ENCODE measurements at regions not wholly inside any gene's neighbourhood (a gene's known extent, or its start where the extent isn't known, plus 50 kb on each side); places are given as distances from the start of the nearest gene placed in this dataset.

- H3K27me3 ChIP-seq (ENCODE audit: control insufficient read depth, extremely low read depth, insufficient read depth, low read length) = no peaks in the 10 kb centered on the region
- no peaks in the 10 kb centered on the region for H3K36me3 ChIP-seq (ENCODE audit: control insufficient read depth in 2 of 2, extremely low read depth in 1 of 2, insufficient read depth in 2 of 2, low read length in 2 of 2)
- dilution Hi-C loops (cut with MboI; ENCODE audit: extremely low pct_ligation_motif_present, low sequenced_read_pairs) = no loop called here
- H3K9me3 ChIP-seq (ENCODE audit: control insufficient read depth, low read depth, low read length) = no peaks in the 10 kb centered on the region
- H2AFZ ChIP-seq (ENCODE audit: control insufficient read depth, low read length) = no peak overlapping the region
- TF ChIP-seq EZH2 (IDR thresholded peaks at IDR 0.05; ENCODE audit: low read length) (no peak), CTCF (optimal IDR thresholded peaks at IDR 0.05 in 1 of 3, IDR thresholded peaks at IDR 0.05 in 1 of 3, conservative IDR thresholded peaks at IDR 0.05 in 1 of 3; ENCODE audit: extremely low read depth in 1 of 3, insufficient read depth in 2 of 3, low read length in 3 of 3) (no peak)
- no peaks in the 10 kb centered on the region for H3K4me1 ChIP-seq (ENCODE audit: control insufficient read depth, extremely low read depth, insufficient read depth, low read length)
- H3K27ac ChIP-seq (ENCODE audit: control insufficient read depth, insufficient read depth, low read length) = no peak overlapping the region
- no peaks in the 10 kb centered on the region for H3K79me2 ChIP-seq (ENCODE audit: control insufficient read depth, insufficient read depth, low read length)
- H3K4me2 ChIP-seq (ENCODE audit: control insufficient read depth, extremely low read depth, insufficient read depth, low read depth, low read length) = no peak overlapping the region
- H3K4me3 ChIP-seq (ENCODE audit: control insufficient read depth in 2 of 3, extremely low read depth in 1 of 3, insufficient read depth in 2 of 3, low read depth in 1 of 3, low read length in 3 of 3) = no peak overlapping the region
- FAIRE-seq (no peak), DNase-seq (ENCODE audit: low read depth, low spot score) (no peak)
- H3K9me1 ChIP-seq (ENCODE audit: control insufficient read depth, extremely low read depth, insufficient read depth, low read length) = no peaks in the 10 kb centered on the region
- H3K9ac ChIP-seq (ENCODE audit: control insufficient read depth, extremely low read depth, insufficient read depth, low read length) = no peak overlapping the region
- H4K20me1 ChIP-seq (ENCODE audit: control insufficient read depth, extremely low read depth, insufficient read depth, low read length) = no peaks in the 10 kb centered on the region
Measured at GRCh38 chr5:127153521-127153920, 80.2 kb upstream of the C5orf63 start.

- H3K4me3 ChIP-seq (ENCODE audit: control insufficient read depth in 2 of 3, extremely low read depth in 1 of 3, insufficient read depth in 2 of 3, low read depth in 1 of 3, low read length in 3 of 3) = no peak overlapping the region
- H3K9me3 ChIP-seq (ENCODE audit: control insufficient read depth, low read depth, low read length) = no peaks in the 10 kb centered on the region
- DNase-seq (ENCODE audit: low read depth, low spot score) = no peak
- dilution Hi-C loops (cut with MboI; ENCODE audit: extremely low pct_ligation_motif_present, low sequenced_read_pairs) = no loop called here
- FAIRE-seq = no peak
- no peak overlapping the region for H3K4me2 ChIP-seq (ENCODE audit: control insufficient read depth, extremely low read depth, insufficient read depth, low read depth, low read length)
- H3K9ac ChIP-seq (ENCODE audit: control insufficient read depth, extremely low read depth, insufficient read depth, low read length) = no peak overlapping the region
- H4K20me1 ChIP-seq (ENCODE audit: control insufficient read depth, extremely low read depth, insufficient read depth, low read length) = no peaks in the 10 kb centered on the region
- no peaks in the 10 kb centered on the region for H3K4me1 ChIP-seq (ENCODE audit: control insufficient read depth, extremely low read depth, insufficient read depth, low read length)
- H3K27ac ChIP-seq (ENCODE audit: control insufficient read depth, insufficient read depth, low read length) = no peak overlapping the region
- no peaks in the 10 kb centered on the region for H3K36me3 ChIP-seq (ENCODE audit: control insufficient read depth in 2 of 2, extremely low read depth in 1 of 2, insufficient read depth in 2 of 2, low read length in 2 of 2)
- H3K9me1 ChIP-seq (ENCODE audit: control insufficient read depth, extremely low read depth, insufficient read depth, low read length) = no peaks in the 10 kb centered on the region
- no peaks in the 10 kb centered on the region for H3K79me2 ChIP-seq (ENCODE audit: control insufficient read depth, insufficient read depth, low read length)
- H3K27me3 ChIP-seq (ENCODE audit: control insufficient read depth, extremely low read depth, insufficient read depth, low read length) = no peaks in the 10 kb centered on the region
- TF ChIP-seq CTCF (optimal IDR thresholded peaks at IDR 0.05 in 1 of 3, IDR thresholded peaks at IDR 0.05 in 1 of 3, conservative IDR thresholded peaks at IDR 0.05 in 1 of 3; ENCODE audit: extremely low read depth in 1 of 3, insufficient read depth in 2 of 3, low read length in 3 of 3) (no peak), EZH2 (IDR thresholded peaks at IDR 0.05; ENCODE audit: low read length) (no peak)
- H2AFZ ChIP-seq (ENCODE audit: control insufficient read depth, low read length) = no peak overlapping the region
Measured at GRCh38 chr5:127163750-127164149, 90.4 kb upstream of the C5orf63 start.

All from keratinocyte (primary cell).